G401.6 (cell line): ENCODE measurements at regions not wholly inside any gene's neighbourhood (a gene's known extent, or its start where the extent isn't known, plus 50 kb on each side); places are given as distances from the start of the nearest gene placed in this dataset.
"Not testable (repeated sequence)": the region's sequence is repeated elsewhere in the genome, so short reads cannot be mapped to it uniquely, and the experiment has no call there.

Source experiments
- FAIRE-seq: peaks from 2 replicates; lab custom pipeline; 2012; peaks lifted over from hg19 to GRCh38; lab: Jason Lieb, UNC

DNA sequence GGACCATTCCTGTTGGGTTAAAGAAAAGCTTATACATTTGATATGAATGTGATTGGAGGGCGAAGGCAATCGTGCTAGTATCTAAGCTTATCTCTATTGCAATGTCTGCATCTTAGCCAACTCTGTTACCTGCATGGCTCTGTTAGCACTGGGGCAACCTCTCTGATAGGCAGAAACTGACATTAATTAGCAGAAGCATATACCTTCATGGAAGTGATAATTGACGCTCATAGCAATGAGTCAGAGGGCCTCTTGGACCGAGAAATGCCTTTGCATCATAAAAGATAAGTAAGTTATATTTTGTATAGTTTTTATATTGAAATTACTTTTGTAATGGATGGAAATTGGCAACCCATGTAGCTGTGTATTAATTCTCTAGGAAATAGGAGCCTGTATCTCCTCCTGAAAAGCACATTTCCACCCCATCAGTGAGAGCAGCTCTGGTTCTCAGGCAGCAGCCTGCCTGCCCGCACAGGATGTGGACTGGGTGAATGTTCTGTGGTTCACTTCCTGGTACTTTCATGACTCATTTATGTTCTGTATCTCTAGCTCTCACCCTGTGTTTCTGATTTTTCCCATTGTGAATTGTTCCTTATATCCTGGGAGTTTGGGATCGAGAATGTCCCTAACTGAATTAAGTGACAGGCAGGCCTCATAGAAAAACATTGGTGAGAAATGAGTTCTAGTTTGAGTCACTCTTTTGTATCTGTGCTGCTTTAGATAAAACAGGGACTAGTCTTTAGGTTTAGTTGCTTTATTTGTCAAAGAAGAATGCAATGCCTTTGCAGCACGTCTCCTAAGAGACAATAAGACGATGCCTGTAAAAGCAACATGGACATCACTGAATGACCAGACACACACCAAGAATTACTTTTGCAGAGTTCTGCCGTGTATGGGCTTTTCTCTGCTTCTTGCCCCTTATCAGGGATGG, 344.9 kb downstream of the DCDC2C start:
- no peak for FAIRE-seq

DNA sequence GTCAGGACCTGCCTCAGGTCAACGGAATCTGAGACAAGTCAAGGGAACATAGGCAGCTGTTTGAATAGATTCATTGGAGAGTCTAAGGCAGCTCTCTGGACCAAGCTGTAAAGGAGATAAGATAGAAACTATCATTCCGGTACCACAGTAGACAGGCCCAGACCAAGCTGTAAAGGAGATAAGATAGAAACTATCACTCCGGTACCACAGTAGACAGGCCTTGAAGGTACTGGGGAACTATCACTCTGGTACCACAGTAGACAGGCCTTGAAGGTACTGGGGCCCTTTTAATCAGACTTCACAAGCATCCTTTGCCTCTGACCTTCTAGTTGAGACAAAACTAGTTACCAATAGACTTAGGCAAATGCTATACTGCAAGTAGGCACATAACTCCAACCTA, 346.1 kb downstream of the DCDC2C start:
- no peak for FAIRE-seq

DNA sequence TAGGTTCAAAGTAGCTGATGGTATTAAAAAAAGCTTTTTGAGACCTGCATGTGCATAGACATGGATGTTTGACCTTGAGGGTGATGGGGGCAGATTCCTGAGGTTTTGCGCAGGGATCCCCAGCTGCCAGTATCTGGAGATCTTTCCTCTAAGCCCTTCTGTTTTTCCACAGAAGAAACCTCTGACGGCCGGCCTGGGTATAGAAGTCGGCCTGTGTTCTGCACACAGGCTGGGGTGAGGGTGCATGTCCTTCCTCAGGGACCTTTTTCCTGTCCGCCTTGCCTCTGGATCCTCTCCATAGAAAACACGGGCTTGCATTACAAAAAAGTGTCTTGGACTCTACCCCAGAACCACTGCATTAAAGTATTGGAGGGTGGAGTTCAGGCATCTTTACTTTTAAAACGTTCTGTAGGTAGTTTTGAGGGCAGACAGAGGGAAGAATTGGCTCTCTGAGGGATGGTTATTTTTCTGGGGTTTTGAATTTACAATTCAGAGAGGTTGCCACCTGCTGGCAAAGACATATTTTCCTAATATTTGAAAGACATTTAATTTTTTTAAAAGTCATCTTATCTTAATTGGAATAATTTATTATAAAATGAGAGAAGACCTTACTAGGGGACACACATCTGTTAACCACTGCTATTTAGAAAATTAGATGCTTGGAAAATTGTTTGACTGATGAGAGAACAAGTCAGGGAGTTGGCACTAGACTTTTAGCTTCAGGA, 350.6 kb downstream of the DCDC2C start:
- no peak for FAIRE-seq

DNA sequence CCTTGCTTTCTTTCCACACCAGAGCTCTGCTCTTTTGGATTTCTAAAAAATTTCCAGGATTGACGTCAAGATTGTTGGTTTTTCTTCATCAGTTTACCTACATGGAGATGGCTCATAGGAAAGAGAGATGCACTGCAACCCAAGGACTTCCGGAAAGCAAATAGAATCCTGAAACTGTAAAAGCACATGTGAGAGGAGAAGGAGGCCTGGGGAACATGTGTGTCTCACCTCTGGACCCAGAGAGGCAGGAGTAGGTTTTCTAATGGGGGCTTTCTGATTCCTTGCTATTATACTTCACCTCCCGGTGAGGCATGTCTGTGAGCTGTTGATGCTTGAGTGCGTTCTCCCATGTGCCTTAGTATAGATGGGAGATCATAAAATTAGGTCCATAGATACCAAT, 362.8 kb downstream of the DCDC2C start:
- no peak for FAIRE-seq

DNA sequence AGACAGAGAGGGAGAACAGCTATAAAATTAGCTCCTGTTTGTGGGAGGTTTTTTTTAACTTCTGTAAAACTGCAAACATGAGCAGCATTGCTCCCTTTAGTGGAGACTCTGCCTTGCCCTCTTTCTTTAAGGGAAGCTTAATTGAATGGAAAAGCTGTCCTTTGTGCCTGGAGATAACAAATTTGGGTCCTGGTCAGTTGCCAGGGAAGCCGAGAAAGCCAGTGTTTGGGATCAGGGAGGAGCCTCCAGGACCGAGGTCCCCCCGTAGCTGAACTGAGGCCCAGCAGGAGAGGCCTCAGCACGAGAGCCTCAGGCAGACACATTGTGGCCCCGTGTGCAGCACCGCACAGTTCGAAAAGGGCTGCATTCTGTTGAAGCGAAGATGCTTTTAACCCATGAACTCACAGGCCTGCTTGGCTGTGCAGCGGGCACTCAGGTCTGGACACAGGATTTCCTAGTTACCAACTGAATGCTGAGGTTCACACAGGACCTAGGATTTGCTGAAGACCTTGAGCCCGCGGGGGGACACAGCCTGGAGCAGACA, 369.7 kb downstream of the DCDC2C start:
- no peak for FAIRE-seq

DNA sequence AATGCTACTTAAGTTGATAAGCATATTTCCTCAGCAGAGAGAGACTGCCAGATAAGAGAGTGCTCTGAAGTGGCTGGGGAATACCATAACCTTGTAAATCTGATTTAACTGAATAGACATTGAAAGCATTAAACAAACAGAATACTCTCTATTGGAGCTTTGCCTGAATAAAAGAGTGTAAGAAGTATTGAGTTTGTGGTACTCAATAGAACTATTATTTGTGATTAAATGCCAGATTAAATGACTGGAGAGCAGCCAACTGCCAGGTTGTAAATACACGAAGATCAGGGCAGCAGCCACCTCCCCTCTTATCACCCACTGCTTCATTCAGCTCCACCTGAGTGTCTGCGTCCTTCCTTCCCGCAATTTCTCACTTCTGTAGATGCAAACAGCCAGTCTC, 373.6 kb downstream of the DCDC2C start:
- FAIRE-seq = no peak

DNA sequence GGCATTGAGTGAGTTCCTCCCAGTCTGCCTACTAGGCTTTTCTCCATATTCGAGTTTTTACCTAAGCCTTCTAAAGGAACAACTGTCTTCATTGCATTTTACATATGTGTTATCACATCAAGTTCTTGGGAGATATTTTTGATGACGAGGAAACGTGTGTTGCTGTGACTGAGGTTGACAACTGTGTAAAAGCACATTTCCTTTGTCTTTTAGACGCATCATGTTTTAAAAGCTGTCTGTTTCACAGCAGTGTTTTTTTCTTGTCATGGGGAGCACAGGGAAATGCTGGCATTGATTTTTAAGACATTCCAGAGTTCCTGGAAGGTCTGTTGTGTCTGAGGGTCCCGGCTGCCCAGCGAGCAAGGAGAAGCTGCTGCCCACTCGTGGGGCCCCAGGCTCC, 381.8 kb downstream of the DCDC2C start:
- no peak for FAIRE-seq

DNA sequence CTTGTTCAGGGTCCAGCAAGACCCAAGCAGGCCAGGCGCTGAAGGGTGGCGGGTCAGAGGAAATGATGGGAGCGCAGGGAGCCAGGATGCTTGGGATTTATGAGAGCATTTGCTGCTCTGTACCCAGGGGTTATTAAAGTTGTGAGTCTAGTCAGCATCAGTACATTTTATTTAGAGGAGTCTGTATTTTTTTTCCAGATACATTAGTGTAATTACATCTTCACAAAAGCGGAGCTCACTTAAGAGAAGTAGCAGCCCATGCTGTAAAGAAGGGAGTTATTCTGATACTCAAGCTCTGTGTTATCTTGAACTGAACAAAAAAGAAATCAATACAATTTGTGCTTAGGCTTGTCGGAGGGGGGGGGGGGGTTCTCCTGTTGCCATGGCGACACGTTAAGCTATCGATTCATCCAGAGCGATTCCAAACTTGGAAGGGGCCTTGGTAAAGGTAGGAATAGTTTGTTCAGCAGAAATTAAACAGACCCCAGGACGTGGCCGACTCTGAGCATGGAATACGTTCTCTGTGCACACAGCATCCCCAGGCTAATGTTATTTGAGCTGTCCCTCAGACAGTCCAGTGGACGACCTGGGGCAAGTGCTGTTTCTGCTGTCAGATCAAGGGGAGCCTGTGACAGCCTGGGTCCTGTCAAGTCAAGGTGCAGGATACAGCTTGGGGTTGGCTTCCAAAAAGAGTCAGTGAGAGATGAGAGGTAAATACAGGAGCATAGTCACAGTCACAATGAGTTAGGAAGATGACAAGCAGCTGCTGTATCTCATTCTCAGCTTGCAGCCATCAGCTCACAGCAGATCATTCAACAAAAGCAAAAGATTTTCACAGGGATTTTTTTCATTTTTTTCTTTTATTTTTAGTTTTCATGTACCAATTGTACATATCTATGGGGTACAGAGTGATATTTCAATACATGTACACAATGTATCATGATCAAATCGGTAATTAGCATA, 387.6 kb downstream of the DCDC2C start:
- FAIRE-seq = no peak

DNA sequence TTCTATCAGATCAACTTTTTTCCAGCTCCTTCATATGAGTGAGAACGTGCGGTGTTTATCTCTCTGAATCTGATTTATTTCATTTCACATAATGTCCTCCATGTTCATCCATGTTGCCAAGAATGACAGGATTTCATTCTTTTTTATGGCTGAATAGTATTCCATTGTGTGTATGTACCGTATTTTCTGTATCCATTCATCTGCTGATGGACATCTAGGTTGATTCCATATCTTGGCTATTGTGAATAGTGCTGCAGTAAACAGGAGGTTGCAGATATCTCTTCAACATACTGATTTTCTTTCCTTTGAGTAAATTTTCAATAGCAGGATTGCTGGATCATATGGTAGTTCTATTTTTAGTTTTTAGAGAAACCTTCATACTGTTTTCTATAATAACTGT, 388.5 kb downstream of the DCDC2C start:
- FAIRE-seq = no peak

DNA sequence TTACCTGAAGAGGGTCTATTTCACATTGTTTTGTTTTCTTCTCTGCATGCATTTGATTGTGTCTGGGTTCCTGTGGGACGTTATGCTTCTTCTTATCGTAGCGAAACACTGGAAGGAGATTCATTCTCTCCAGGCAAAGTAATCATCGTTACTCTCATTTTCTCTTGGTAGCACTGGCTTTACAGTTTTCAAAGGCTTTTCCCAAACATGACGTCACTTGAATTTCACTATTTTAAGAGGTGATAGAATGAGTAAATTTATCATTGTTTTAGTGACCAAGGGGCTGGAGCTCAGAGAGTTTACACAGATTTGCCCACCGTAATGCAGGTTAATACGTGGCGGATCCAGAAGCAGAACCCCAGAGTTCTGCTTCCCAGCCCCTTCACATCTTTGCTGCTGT, 391.4 kb downstream of the DCDC2C start:
- FAIRE-seq = no peak

DNA sequence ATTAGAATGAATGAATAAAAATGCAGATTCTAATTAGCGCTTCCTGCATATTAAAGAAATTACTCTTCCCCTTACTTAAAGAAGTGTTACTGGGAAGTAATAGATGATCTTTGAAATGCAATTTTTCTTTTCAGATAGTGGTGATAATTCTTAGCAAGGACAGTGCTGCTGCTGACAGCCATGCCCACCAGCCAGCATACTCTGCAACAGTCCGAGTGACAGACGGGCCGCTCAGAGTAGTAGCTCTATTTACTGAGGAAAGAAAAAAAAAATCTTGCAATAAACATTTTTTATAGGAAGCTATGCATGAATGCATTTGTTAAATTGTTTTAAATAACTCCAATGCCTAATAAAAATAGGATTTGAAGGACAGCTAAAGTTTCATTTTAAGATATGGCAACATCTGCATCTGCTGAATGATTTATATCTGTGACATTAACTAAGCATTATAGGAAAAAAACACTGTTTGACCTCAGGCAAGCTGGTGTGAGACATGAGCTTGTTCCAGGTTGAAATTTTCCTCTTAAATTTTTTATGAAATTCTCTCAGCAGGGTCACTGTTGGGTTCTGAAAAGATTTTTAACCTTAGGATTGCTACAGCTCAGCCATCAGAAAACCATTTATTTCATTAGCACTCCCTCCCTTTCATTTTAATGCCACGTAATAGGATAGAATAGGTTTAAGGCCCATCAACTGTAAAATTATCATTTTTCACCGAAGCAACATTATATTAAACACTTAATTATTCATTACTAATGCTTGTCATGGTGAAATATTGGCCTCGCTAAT, 393.8 kb downstream of the DCDC2C start:
- no peak for FAIRE-seq

DNA sequence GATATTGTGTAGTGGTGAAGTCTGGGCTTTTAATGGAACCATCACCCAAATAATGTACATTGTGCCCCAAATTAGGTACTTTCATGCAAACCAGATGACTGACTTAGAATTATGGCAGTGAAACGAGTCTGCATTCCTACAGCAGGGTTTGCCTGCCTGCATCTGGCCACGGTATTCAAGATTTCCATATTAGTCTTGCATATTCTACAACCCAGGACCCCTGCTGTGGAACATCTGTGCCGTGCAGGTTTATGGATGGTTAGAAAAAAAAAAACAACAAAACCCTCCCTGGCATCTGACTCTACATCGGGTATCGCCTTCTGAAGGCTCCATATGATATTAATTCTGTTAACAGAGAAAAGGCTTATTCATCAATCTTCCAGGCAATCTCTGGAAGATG, 394.8 kb downstream of the DCDC2C start:
- FAIRE-seq = no peak

DNA sequence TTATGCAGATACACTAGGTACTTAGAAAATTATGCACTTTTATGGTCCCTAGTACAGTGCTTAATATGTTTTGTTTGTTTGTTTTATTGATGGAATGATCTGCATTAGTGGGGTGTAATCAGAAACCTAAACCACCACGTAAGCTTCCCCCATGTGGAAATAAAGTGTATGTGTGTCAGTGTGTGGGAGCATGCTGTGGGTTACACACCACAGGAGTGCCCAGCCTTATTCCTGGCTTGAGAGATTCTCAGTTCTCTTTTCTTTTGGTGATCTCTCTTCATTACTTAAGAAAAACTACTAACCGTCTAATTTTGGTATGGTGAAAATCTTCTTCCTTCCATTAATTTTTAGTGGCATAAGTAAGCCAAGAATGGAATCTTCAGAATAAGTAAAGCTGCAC, 398.6 kb downstream of the DCDC2C start:
- no peak for FAIRE-seq

DNA sequence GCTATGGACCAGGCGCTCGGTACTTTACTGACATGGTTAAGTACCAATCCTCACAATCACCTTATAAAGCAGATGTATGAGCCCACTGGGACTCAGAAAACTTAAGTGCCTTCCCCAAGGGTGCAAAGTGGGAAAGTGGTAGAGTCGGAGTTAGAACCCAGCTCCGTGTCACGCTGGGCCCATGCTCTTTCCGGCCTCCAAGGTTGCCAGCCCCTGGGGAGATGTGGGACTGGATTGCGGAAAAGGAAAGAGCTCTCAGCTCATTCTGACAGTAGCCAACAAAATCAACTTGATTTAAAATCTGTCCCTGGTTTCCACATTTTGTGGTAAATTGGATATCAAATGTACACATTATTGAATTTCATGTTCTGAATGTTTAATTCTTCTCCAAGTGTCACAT, 403.8 kb downstream of the DCDC2C start:
- no peak for FAIRE-seq

DNA sequence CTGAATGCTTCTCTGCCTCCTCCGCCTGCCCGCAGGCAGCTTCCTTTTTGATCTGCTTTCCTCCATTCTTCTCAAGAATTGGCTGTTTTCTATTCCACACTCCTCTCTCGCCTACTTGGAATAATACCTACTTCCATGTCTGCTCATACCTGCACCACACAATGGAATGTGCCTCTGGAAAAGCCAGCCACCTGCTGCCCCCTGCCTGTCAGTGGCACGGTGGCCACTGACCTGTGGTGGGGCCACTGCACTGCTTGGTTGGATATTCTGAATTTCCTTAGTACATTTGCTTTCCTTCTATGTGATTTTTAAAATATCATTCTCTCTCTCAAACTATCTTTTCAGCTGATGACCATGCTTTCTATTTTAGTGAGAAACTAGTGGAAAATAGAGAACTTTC, 406.9 kb downstream of the DCDC2C start:
- FAIRE-seq = no peak

DNA sequence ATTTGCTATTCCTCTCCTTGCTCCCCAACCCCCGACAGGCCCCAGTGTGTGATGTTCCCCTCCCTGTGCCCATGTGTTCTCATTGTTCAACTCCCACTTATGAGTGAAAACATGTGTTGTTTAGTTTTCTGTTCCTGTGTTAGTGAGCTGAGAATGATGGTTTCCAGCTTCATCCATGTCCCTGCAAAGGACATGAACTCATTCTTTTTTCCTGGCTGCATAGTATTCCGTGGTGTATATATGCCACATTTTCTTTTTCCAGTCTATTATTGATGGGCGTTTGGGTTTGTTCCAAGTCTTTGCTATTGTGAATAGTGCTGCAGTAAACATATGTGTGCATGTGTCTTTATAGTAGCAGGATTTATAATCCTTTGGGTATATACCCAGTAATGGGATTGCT, 412.1 kb downstream of the DCDC2C start:
- FAIRE-seq = not testable (repeated sequence)

DNA sequence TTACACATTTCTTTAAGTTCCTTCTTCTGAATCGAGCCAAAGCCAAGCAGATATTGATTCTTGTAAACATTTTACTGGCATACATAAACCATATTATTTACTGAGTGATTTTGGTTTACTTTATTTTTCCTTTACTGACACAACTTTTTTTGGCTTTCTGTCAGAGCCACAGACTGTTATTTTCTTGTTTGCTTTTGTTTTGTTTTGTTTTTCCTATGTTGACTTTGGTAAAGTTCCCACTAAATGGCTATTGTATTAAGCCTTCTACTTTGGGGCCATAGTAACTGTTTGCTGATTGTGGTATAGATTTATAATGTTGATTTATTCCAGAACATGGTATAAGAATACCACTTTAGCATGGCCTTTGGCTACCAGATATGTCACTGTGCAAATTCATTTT, 419.4 kb downstream of the DCDC2C start:
- FAIRE-seq = no peak

DNA sequence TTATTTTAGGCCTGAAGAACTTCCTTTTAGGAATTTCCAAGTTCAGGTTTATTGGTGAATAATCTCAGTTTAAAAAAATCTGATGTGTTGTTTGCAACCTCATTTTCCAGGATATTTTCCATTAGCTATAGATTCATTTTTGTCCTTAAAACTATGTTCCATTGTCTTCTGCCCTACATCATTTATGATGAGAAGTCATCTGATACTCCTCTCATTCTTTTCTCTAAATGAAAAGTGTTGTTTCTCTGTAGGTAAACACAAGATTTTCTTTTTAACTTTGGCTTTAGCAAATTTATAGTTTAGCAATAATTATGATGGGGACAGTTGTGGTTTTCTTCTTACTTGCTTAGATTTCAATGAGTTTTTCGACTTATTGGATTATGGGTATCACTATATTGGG, 427.3 kb downstream of the DCDC2C start:
- no peak for FAIRE-seq

DNA sequence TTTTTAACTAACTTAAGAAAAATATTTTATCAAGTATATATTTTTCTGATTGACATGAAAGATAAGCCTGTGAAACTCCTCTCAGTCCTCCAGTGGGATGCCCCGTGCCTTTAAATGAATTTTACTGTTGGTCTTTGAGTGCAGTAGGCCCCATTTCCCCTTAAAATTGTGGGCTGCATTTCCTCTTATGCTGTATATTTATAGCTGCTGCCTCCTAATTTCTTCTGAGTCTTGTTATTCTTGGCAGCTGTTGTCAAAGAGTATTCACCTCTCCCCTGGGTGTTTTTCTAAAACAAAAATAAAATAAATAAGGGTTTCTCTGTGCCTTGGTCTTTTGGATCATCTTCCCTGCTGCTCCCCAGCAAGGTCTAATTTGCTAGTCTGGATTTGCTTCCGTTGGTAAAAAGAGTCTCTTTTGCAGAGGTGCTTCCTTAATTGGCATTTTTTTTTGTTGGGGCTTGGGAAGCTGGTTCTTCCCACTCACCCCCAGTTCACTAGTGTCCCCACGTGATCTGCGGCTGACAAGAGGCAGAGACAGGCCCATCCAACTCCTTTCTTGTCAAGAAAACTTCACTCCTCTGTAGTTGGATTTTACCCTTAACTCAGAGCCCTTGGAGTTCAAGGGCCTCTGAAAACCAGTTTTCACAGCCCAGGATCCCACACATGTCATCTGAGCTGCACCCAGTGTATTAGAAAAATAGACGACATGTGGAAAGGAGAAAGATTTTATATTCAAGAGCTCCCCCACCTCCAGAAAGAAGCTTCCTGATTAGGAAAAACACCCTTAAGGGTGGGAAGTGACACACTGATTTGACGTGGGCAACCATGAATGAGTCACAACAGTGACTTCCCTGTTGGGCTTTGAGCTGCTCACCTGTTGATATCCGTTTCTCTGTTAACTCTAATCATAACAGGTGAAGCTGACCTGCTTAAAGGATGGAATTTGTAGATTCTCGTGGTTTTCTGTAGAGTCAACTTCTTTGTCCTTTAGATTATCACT, 431.5 kb downstream of the DCDC2C start:
- no peak for FAIRE-seq

DNA sequence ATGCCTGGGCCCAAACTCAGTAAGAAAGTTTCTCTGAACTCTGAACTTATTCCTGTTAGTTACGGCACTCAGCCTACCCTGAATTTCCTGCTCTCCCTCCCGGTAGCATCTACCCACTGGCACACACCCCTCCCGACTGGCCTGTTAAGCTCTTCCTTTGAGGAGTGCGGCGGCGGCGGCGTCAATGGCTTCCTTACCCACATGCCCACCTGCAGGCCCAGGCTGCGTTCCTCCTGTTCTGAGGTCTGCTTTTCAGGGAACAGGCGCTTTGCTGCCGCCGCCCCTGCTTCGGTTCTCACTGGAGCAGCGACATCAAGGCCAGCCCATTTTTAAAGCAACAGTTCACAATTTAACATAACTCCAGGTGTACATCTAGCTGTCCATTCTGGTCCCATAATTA, 432.4 kb downstream of the DCDC2C start:
- FAIRE-seq = no peak
